NCI-H345 (cell line): ENCODE measurements at regions not wholly inside any gene's neighbourhood (a gene's known extent, or its start where the extent isn't known, plus 50 kb on each side); places are given as distances from the start of the nearest gene placed in this dataset.
A peak's percentile ranks its signal among the peaks of the same experiment; 100 is the strongest.

Experiments used
- DNase-seq: peaks from one replicate; lab custom pipeline; 2025; lab: John Stamatoyannopoulos, UW

GRCh38 chr4:147361726-147362125 lies 119.2 kb upstream of the EDNRA start:
- no peak for DNase-seq

GRCh38 chr4:147362938-147363337 lies 118.0 kb upstream of the EDNRA start:
- DNase-seq = peak; percentile 12

- DNase-seq = no peak
These were observed 117.4 kb upstream of the EDNRA start for GRCh38 chr4:147363514-147363913.

GRCh38 chr4:147365396-147365795 lies 115.5 kb upstream of the EDNRA start:
- no peak for DNase-seq

- DNase-seq = no peak
These were observed 114.7 kb upstream of the EDNRA start for GRCh38 chr4:147366164-147366563.

- no peak for DNase-seq
These were observed 113.0 kb upstream of the EDNRA start for GRCh38 chr4:147367891-147368290.

- no peak for DNase-seq
These were observed 111.9 kb upstream of the EDNRA start for GRCh38 chr4:147368948-147369347.

- DNase-seq = no peak
These were observed 110.4 kb upstream of the EDNRA start for GRCh38 chr4:147370473-147370872.

- no peak for DNase-seq
These were observed 110.0 kb upstream of the EDNRA start for GRCh38 chr4:147370881-147371280.

GRCh38 chr4:147371661-147372060 lies 109.2 kb upstream of the EDNRA start:
- no peak for DNase-seq

GRCh38 chr4:147378780-147379179 lies 102.1 kb upstream of the EDNRA start:
- no peak for DNase-seq

GRCh38 chr4:147381749-147382148 lies 99.1 kb upstream of the EDNRA start:
- no peak for DNase-seq

- DNase-seq = no peak
These were observed 92.9 kb upstream of the EDNRA start for GRCh38 chr4:147388018-147388417.

- no peak for DNase-seq
These were observed 84.8 kb upstream of the EDNRA start for GRCh38 chr4:147396105-147396504.

- no peak for DNase-seq
These were observed 82.3 kb upstream of the EDNRA start for GRCh38 chr4:147398556-147398955.

- no peak for DNase-seq
These were observed 80.2 kb upstream of the EDNRA start for GRCh38 chr4:147400721-147401120.

GRCh38 chr4:147401221-147401620 lies 79.7 kb upstream of the EDNRA start:
- DNase-seq = no peak

GRCh38 chr4:147407261-147408045 lies 73.4 kb upstream of the EDNRA start:
- no peak for DNase-seq

- no peak for DNase-seq
These were observed 72.7 kb upstream of the EDNRA start for GRCh38 chr4:147408189-147408588.

- DNase-seq = no peak
These were observed 71.5 kb upstream of the EDNRA start for GRCh38 chr4:147409350-147409749.

- DNase-seq = no peak
These were observed 62.7 kb upstream of the EDNRA start for GRCh38 chr4:147418226-147418625.

GRCh38 chr4:147421456-147421855 lies 59.4 kb upstream of the EDNRA start:
- no peak for DNase-seq

- DNase-seq = no peak
These were observed 57.7 kb upstream of the EDNRA start for GRCh38 chr4:147423229-147423628.

GRCh38 chr4:147425019-147425418 lies 55.9 kb upstream of the EDNRA start:
- no peak for DNase-seq
